GM23248 (cell line): ENCODE measurements at regions not wholly inside any gene's neighbourhood (a gene's known extent, or its start where the extent isn't known, plus 50 kb on each side); places are given as distances from the start of the nearest gene placed in this dataset.

ENCODE experiments used
- EZH2 ChIP-seq: fragments of 200-600 bp; sonication (generic); IDR thresholded peaks from 2 replicates; pipeline ENCODE4 v1.6.1; 2018; ENCODE audit warnings: antibody characterized with exemption, mild to moderate bottlenecking; ENCODE audit not compliant: insufficient read depth, poor library complexity, severe bottlenecking
- EZH2phosphoT487 ChIP-seq: fragments of 200-600 bp; sonication (generic); IDR thresholded peaks from 2 replicates; pipeline ENCODE4 v1.6.1; 2018; ENCODE audit warnings: antibody characterized with exemption, moderate library complexity, mild to moderate bottlenecking, low read depth; ENCODE audit not compliant: insufficient read depth

DNA sequence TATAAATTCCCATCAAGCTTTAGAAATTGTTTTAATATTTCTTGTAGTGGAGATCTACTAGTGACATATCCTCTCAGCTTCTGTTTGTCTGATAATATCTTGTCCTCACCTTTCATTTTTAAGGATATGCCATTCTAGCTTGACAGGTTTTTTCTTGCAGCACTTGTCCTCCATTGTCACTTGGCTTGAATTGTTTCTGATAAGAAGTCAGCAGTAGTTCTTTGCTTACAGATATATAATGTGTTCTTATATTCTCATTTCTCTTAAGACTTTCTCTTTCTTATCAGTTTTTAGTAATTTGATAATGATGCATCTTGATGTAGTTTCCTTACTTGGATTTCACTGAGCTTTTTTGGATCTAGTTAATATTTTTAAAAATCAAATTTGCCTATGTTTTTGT, 120.6 kb upstream of the NUDT6 start:
- no peak for TF ChIP-seq EZH2
- TF ChIP-seq EZH2phosphoT487 = no peak
